NCI-H510A (cell line): ENCODE measurements at regions not wholly inside any gene's neighbourhood (a gene's known extent, or its start where the extent isn't known, plus 50 kb on each side); places are given as distances from the start of the nearest gene placed in this dataset.

Experiments
- DNase-seq: peaks from one replicate; lab custom pipeline; 2025; lab: John Stamatoyannopoulos, UW

GRCh38 chr22:49623176-49623575 is 204.5 kb downstream of the BRD1 start:
- DNase-seq, result no peak

- DNase-seq, result no peak
These were observed 205.2 kb downstream of the BRD1 start for GRCh38 chr22:49622241-49623105.

DNA sequence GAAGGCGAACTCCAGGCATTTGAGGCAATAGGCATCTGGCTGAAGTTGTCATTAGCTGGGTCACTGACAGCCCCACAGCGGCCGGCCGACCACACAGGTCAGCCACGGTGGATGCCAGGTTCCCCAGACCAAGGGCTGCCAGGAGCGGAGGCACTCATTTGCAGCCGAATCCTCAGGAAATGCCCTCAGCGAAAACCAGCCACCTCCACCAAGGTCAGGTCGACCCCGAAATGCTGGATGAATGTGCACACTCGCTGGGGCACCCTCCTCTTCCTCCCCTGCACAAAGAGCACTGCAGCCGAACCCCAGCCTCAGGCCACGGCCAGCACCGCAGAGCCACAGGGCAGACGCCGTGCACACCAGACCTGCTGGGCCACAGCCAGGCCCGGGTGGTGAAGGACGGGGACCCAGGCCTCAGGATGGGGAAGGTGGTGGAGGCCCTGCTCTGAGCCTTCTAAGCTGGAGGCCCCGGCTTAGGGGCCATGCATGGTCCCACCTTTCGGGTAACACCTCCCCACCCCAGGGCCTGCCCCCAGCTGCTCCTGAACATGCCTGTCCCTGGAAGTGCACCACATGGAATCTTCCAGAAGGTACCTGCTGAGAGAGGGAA is 206.0 kb downstream of the BRD1 start:
- DNase-seq, result no peak

- no peak for DNase-seq
These were observed 207.0 kb downstream of the BRD1 start for GRCh38 chr22:49620666-49621065.

DNA sequence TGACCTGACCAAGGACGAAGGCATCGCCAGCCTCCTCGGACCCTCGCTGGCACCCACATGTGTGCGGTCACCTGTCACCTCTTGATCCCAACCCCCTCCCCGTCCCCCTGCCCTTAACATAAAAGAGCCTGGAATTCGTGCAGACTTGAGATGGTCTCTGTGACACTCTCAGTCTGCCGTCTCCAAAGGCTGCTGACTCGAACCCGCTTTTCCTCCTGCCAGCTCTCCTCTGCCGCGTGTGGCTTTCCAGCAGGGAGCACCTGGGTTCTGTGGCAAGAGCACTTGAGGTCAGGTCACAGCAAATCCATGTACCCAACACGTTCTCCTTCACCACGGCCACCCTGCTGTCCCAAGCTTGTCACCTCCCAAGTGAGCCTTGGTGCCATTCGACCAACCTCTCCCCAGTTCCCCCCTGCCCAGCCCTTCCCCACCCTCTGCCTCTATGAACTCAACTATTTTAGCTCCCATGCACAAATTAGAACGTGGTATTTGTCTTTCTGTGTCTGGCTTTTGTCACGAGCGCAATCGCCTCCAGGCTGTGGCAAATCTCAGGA is 207.6 kb downstream of the BRD1 start:
- no peak for DNase-seq

- no peak for DNase-seq
These were observed 208.4 kb downstream of the BRD1 start for GRCh38 chr22:49619301-49619700.

GRCh38 chr22:49618677-49618953 is 209.1 kb downstream of the BRD1 start:
- DNase-seq, result no peak

DNA sequence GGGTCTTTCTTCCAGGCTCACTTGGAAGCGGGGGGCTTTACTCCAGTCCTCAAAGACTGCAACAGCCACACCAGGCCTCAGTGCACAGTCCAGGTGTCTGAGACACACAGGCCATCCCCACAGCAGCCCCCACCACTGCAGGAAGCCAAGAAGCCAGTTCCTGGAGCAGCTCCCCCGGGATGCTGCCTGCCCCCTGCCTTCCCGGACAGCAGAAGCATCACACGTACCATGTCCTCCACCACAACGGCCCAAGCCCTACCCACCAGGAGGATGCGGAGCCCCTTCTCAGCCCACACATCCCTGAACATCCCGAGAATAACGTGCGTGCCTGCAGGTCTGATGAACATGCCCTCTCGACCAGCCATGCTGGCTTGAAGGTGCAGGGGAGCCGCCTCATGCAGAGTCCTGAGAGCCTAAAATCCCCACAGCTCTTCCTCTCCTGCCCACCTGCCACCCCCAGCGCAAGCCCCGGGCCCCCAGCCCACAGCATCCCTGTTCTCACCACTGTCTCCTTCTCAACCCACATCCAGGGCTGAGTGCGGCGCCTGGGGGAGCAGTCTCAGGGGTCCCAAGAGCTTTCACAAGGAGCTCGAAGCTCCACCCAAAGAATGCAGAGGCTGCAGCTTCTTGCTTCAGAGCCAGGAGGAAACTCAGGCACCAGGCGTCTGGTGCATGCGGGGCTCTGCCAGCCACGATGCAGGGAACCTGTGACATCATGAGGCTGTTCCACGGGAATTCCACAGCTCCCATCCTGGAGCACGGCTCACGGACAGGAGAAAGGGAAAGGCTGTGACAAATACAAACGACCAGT is 209.6 kb downstream of the BRD1 start:
- no peak for DNase-seq

DNA sequence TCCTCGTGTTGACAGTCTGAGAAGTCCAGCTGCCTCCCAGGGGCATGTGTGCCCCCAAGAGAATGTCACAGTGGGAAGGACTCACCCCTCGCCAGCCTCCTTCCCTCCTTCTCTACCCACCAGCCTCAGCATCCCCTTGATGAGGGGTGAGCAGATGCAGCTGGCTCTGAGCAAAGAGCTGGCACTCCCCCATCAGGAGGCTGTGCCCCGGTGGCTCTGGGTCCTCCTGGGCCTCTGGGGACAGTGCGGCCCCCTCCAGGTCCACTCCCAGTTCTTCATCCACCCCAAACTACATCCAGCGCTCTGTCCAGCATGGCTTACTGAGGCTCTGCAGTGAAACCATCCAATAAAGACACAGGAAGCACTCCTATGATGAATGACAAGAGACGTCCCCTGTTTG is 210.4 kb downstream of the BRD1 start:
- DNase-seq, result no peak

DNA sequence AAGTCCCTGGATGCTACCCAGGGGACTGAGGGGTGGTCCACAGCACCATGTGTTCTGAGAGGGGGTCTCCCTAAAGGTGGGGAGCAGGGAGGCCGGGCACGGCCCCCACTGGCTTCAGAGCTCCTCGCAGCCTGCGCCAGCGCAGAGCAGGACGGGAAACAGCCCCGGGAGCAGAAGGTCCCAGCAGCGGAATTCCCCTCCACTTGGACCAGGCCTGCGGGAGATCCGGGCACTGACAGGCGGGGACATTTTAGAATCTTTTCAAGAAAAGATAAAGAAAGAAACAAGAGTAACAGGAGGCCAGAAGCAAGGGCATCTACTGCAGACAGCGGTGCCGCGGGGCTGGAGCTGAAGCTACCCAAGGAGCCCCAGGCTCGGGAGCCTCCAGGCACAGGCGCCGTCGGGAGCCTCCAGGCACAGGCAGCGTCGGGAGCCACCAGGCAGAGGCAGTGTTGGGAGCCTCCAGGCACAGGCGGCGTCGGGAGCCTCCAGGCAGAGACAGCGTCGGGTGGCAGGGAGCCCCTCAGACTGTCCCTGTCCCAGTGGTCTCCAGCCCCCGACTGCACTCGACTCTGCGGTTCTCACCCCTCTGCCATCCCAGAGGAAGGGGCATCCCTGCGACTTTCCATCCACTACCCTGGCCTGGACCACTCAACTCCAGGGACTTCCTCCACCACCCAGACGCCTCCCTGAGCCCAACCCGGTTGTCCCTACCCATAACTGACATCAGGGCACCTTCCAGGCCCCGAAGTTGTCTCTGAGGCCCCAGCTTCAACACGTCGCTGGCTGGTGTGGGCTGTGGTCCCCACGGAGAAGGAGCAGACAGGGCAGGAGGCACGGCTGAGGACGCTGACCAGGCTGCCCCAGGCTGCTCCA is 211.1 kb downstream of the BRD1 start:
- no peak for DNase-seq

- no peak for DNase-seq
These were observed 212.4 kb downstream of the BRD1 start for GRCh38 chr22:49614966-49615965.

GRCh38 chr22:49613511-49614270 is 214.0 kb downstream of the BRD1 start:
- DNase-seq, result no peak

DNA sequence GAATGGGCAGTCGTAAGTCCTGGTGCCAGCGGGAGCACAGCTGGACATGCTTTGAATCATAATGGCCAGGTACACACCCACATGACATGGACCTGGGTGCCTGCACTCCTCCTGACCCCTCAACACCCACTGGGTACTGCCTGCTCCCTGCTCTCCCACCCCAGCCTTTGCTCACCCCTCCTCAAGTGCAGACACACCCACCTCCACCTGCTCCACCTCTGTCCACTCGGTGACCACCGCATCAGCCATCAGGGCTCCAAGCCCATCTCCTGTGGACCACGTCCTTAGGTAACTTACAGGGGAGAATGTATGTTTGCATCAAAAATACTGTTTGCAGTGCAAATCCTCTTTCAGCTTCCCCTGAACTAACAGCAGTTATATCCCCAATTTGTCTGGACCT is 214.6 kb downstream of the BRD1 start:
- DNase-seq, result no peak

GRCh38 chr22:49609207-49609876 is 218.3 kb downstream of the BRD1 start:
- DNase-seq, result no peak

- DNase-seq, result no peak
These were observed 219.0 kb downstream of the BRD1 start for GRCh38 chr22:49608660-49609059.

DNA sequence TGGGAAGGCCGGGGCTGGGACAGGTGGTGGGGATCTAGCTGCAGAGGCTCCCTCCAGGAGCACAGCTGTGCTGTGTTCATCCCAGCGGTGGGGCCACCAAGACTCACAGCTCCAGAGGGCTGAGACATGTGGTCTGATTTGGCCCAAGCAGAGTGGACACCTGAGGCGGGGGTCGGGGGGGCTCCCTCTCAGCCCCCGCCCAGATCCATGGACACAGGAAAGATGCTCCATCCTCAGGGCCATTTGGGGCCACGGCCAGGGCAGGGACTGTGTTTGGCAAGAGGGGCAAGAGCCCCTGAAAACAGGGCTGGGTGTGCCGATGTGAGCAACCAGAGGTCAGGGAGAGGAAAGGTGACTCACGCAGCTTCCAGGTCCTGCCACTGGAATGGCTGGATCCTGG is 219.4 kb downstream of the BRD1 start:
- DNase-seq, result no peak

DNA sequence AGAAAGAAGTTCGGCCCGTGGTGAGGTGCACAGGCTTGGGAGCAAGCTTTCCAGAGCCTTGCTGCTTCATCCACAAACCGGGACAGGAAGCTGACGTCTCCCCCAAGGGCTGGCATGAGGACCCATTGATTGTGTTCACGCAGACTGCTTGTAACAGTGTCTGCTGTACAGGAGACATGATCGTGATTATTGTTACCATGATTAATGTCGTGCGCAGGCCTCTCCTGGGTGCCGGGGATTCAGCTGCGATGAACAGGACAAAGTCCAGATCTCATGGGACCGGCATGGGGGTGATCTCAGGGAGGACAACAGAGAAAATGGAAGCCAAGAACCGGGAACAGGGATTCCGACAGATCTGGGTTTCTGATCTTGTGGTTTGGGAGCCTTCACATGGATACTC is 219.9 kb downstream of the BRD1 start:
- no peak for DNase-seq

- no peak for DNase-seq
These were observed 220.9 kb downstream of the BRD1 start for GRCh38 chr22:49606562-49607290.
